ENCODE measurements at regions not wholly inside any gene's neighbourhood (a gene's known extent, or its start where the extent isn't known, plus 50 kb on each side); places are given as distances from the start of the nearest gene placed in this dataset.

- TF ChIP-seq CTCF (IDR thresholded peaks at IDR 0.05) (no peak), POLR2A (IDR thresholded peaks at IDR 0.05) (no peak), EP300 (IDR thresholded peaks at IDR 0.05) (no peak)
Measured at GRCh38 chr4:159433337-159433736, 330.5 kb downstream of the RAPGEF2 start.
